HG02938 (cell line): ENCODE measurements at regions not wholly inside any gene's neighbourhood (a gene's known extent, or its start where the extent isn't known, plus 50 kb on each side); places are given as distances from the start of the nearest gene placed in this dataset.

Experiments used
- ATAC-seq: cut with Tn5 transposase; IDR thresholded peaks from one replicate; pipeline ENCODE4 v1.9.1; 2021; ENCODE audit warnings: mild to moderate bottlenecking, moderate library complexity; ENCODE audit not compliant: unreplicated experiment

GRCh38 chr14:99067927-99068326 is 204.1 kb downstream of the BCL11B start:
- no peak for ATAC-seq

GRCh38 chr14:99069946-99070345 is 202.1 kb downstream of the BCL11B start:
- ATAC-seq = no peak

- no peak for ATAC-seq
Measured at GRCh38 chr14:99072433-99072832, 199.6 kb downstream of the BCL11B start.

GRCh38 chr14:99072956-99073355 is 199.0 kb downstream of the BCL11B start:
- ATAC-seq = no peak

GRCh38 chr14:99073431-99073830 is 198.6 kb downstream of the BCL11B start:
- no peak for ATAC-seq

- ATAC-seq = no peak
Measured at GRCh38 chr14:99075061-99075460, 196.9 kb downstream of the BCL11B start.

GRCh38 chr14:99075771-99076375 is 196.1 kb downstream of the BCL11B start:
- ATAC-seq = no peak

GRCh38 chr14:99077076-99077843 is 194.7 kb downstream of the BCL11B start:
- no peak for ATAC-seq

GRCh38 chr14:99077844-99078236 is 194.2 kb downstream of the BCL11B start:
- ATAC-seq = no peak

GRCh38 chr14:99078426-99078825 is 193.6 kb downstream of the BCL11B start:
- no peak for ATAC-seq

- ATAC-seq = no peak
Measured at GRCh38 chr14:99079061-99079727, 192.8 kb downstream of the BCL11B start.

- no peak for ATAC-seq
Measured at GRCh38 chr14:99080306-99080705, 191.7 kb downstream of the BCL11B start.

GRCh38 chr14:99081156-99081765 is 190.7 kb downstream of the BCL11B start:
- ATAC-seq = no peak

- no peak for ATAC-seq
Measured at GRCh38 chr14:99081880-99082279, 190.1 kb downstream of the BCL11B start.

- no peak for ATAC-seq
Measured at GRCh38 chr14:99093532-99094517, 178.2 kb downstream of the BCL11B start.

- ATAC-seq = no peak
Measured at GRCh38 chr14:99094901-99095300, 177.1 kb downstream of the BCL11B start.

- ATAC-seq = no peak
Measured at GRCh38 chr14:99095369-99095768, 176.6 kb downstream of the BCL11B start.

- no peak for ATAC-seq
Measured at GRCh38 chr14:99098199-99098598, 173.8 kb downstream of the BCL11B start.

- no peak for ATAC-seq
Measured at GRCh38 chr14:99099051-99099787, 172.8 kb downstream of the BCL11B start.
